ENCODE measurements at regions not wholly inside any gene's neighbourhood (a gene's known extent, or its start where the extent isn't known, plus 50 kb on each side); places are given as distances from the start of the nearest gene placed in this dataset.

- no peaks in the 10 kb centered on the region for H3K9me3 ChIP-seq (ENCODE audit: low read depth, low read length, poor library complexity, severe bottlenecking)
- H3K27me3 ChIP-seq (replicated peaks; ENCODE audit: insufficient read depth, low read depth, low read length, poor library complexity), result peaks cover 17% of the 10 kb centered on the region
- no peaks in the 10 kb centered on the region for H3K36me3 ChIP-seq (ENCODE audit: insufficient read depth, low read length, poor library complexity, severe bottlenecking)
- TF ChIP-seq EZH2 (IDR thresholded peaks at IDR 0.05; ENCODE audit: borderline replicate concordance, low read depth, low read length, poor library complexity, severe bottlenecking) (no peak), CTCF (conservative IDR thresholded peaks at IDR 0.05; ENCODE audit: low read depth, low read length) (no peak)
- no peak overlapping the region for H3K27ac ChIP-seq (ENCODE audit: low read depth, low read length, poor library complexity, severe bottlenecking)
- DNase-seq (ENCODE audit: low spot score), result no peak
- H3K4me1 ChIP-seq (ENCODE audit: insufficient read depth, low read length, poor library complexity, severe bottlenecking), result no peaks in the 10 kb centered on the region
- no peak overlapping the region for H3K4me3 ChIP-seq (ENCODE audit: low read depth, low read length, poor library complexity, severe bottlenecking)
- POLR2A ChIA-PET (ENCODE audit: low non-redundant PET), result no interaction called here
- CTCF ChIA-PET, result no interaction called here
- intact Hi-C loops (cut with micrococcal nuclease; ENCODE audit: unreplicated experiment), result no loop called here
- no TSS peak for BruUV-seq (replicated peaks)
These were observed 156.4 kb downstream of the TENT4A start for GRCh38 chr5:6869677-6870076.

GRCh38 chr5:6872441-6873160 is 159.4 kb downstream of the TENT4A start:
- no peak overlapping the region for H3K4me3 ChIP-seq (ENCODE audit: low read depth, low read length, poor library complexity, severe bottlenecking)
- no peaks in the 10 kb centered on the region for H3K36me3 ChIP-seq (ENCODE audit: insufficient read depth, low read length, poor library complexity, severe bottlenecking)
- POLR2A ChIA-PET (ENCODE audit: low non-redundant PET), result no interaction called here
- no TSS peak for BruUV-seq (replicated peaks)
- H3K9me3 ChIP-seq (ENCODE audit: low read depth, low read length, poor library complexity, severe bottlenecking), result no peaks in the 10 kb centered on the region
- CTCF ChIA-PET, result no interaction called here
- H3K27me3 ChIP-seq (replicated peaks; ENCODE audit: insufficient read depth, low read depth, low read length, poor library complexity), result peaks cover 17% of the 10 kb centered on the region
- no peak overlapping the region for H3K27ac ChIP-seq (ENCODE audit: low read depth, low read length, poor library complexity, severe bottlenecking)
- TF ChIP-seq CTCF (conservative IDR thresholded peaks at IDR 0.05; ENCODE audit: low read depth, low read length) (no peak), EZH2 (IDR thresholded peaks at IDR 0.05; ENCODE audit: borderline replicate concordance, low read depth, low read length, poor library complexity, severe bottlenecking) (no peak)
- no peak for DNase-seq (ENCODE audit: low spot score)
- H3K4me1 ChIP-seq (ENCODE audit: insufficient read depth, low read length, poor library complexity, severe bottlenecking), result no peaks in the 10 kb centered on the region
- intact Hi-C loops (cut with micrococcal nuclease; ENCODE audit: unreplicated experiment), result no loop called here

- no TSS peak for BruUV-seq (replicated peaks)
- intact Hi-C loops (cut with micrococcal nuclease; ENCODE audit: unreplicated experiment), result no loop called here
- Histone ChIP-seq H3K27ac (ENCODE audit: low read depth, low read length, poor library complexity, severe bottlenecking) (no peak overlapping the region), H3K4me3 (ENCODE audit: low read depth, low read length, poor library complexity, severe bottlenecking) (no peak overlapping the region), H3K9me3 (ENCODE audit: low read depth, low read length, poor library complexity, severe bottlenecking) (no peaks in the 10 kb centered on the region), H3K36me3 (ENCODE audit: insufficient read depth, low read length, poor library complexity, severe bottlenecking) (no peaks in the 10 kb centered on the region), H3K4me1 (ENCODE audit: insufficient read depth, low read length, poor library complexity, severe bottlenecking) (no peaks in the 10 kb centered on the region), H3K27me3 (replicated peaks; ENCODE audit: insufficient read depth, low read depth, low read length, poor library complexity) (peaks cover 17% of the 10 kb centered on the region)
- no peak for TF ChIP-seq CTCF (conservative IDR thresholded peaks at IDR 0.05; ENCODE audit: low read depth, low read length)
- no peak for TF ChIP-seq EZH2 (IDR thresholded peaks at IDR 0.05; ENCODE audit: borderline replicate concordance, low read depth, low read length, poor library complexity, severe bottlenecking)
- no peak for DNase-seq (ENCODE audit: low spot score)
- CTCF ChIA-PET, result no interaction called here
- POLR2A ChIA-PET (ENCODE audit: low non-redundant PET), result no interaction called here
These were observed 160.1 kb downstream of the TENT4A start for GRCh38 chr5:6873359-6873758.

All from A673 (cell line).